Suppressor macrophage treated with lipopolysaccharide for 4 hours (primary cell): ENCODE measurements at regions not wholly inside any gene's neighbourhood (a gene's known extent, or its start where the extent isn't known, plus 50 kb on each side); places are given as distances from the start of the nearest gene placed in this dataset.
"Not testable (repeated sequence)": the region's sequence is repeated elsewhere in the genome, so short reads cannot be mapped to it uniquely, and the experiment has no call there.

ENCODE experiments used
- DNase-seq: peaks from one replicate; pipeline ENCODE4 v3.0.0-alpha.2; 2020

DNA sequence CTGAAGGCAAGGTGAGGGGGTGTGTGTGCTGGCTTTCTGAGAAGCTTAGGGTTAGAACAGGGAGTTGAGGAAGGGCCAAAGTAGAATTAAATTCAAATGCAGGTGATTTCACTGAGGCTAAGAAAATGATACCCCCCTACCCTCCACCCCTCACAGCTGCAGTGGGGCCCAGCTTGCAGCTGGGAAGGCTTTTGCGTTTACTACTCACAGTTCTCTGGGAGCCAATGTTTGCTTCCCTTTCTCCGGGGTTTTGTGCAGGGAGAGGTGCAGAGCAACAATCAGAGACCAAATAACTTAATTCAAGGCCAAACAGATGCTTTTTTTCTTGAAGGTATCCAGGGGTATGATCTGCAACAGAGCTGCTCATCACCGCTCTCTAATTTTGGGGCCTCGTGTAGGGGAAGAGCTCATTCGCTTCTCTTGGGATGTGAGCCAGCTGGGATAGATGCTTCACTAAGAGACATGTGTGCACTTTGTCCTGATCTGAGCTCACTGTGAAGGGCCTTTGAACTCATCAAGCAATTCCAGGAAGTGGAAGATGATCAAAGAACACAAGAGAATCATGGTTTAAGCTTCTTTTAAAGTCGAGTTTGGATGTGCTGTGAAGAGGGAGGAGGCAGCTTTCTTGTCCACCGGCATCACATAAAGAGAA lies 122.7 kb upstream of the C1GALT1C1 start:
- DNase-seq, result no peak

DNA sequence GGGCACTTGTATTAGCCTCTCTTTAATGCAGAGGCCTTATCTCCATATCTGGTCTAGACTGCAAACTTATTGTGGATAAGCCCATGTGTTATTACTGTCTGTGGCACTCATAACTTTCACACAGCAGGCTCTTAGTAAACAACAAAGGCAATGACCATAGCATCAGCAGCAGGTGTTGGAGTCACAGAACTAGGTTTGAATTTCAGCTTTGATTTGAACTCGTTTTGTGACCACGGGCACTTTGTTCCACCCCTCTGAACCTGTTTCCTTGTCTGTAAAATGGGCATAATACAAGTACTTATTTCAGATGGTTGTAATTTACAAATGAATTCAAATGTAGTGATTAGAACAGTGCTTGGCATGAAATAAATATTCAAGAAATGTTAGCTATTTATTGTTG lies 121.8 kb upstream of the C1GALT1C1 start:
- no peak for DNase-seq

DNA sequence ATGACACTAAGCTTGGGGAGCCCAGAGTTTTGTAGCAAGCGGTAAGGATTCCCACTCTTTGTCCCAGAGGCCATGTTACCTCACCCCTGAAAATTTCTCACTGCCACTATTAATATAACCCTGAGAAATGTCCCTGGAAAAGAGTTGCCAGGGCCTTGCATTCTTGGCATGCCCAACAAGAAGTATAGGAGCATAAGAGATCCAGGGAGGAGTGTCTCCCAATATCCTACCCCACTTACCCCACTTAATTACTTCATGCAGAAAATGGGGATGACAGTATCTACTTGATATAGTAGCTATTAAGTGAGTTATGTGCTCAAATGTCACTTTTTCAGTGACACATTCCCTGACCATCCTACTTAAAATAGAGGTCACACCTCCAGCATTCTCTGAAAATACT lies 120.5 kb upstream of the C1GALT1C1 start:
- DNase-seq, result no peak

DNA sequence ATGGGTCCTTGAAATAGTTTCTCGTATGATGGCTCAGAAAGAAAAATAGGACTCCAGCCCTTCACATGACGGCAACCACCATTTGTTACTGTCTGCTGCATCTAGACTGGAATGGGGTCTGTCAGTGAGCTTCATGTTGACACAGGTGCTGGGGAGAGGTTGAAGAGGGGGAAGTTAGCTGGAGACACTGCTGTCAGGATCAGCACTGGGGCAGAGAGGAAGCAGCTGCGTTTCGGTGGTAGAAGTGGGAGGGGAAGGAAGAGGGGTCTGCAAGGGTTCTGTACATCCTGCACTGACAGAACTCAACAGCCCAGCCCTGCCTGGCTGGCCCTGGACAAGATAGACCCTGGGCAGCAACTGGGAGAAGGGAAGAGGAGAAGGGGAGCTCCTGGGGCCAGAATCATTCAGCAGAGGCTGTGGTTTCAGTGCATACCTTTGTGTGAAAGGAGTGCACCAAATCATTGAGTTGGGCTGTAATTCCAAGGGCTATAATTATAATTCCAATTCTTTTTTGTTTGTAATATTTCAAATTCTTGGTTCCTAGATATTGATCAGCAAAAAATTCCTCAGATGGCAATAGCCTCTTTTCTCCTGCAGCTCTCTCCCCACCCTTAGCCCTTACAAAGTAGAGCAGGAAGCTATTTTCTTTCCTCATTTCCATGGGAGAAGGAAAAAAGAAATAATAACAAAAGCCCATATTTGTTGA lies 119.4 kb upstream of the C1GALT1C1 start:
- no peak for DNase-seq

DNA sequence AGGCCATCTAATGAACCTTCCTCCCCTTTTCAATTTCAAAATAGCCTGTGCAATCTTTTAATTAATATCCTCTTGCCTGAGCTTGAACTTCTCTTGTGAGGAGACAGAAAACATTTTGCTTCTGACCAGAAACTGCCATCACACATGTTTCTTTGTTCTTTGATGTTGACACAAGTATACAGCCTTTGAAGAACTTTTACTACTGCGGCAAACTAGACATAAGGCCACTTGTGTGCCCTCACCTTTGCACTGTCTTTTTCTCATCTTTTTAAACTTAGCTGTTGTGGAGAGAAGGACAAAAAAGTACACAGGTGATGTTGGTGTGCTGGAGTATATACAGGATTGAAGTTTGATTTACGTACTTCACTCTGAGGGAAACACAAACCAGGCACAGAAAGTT lies 116.3 kb upstream of the C1GALT1C1 start:
- DNase-seq, result no peak

DNA sequence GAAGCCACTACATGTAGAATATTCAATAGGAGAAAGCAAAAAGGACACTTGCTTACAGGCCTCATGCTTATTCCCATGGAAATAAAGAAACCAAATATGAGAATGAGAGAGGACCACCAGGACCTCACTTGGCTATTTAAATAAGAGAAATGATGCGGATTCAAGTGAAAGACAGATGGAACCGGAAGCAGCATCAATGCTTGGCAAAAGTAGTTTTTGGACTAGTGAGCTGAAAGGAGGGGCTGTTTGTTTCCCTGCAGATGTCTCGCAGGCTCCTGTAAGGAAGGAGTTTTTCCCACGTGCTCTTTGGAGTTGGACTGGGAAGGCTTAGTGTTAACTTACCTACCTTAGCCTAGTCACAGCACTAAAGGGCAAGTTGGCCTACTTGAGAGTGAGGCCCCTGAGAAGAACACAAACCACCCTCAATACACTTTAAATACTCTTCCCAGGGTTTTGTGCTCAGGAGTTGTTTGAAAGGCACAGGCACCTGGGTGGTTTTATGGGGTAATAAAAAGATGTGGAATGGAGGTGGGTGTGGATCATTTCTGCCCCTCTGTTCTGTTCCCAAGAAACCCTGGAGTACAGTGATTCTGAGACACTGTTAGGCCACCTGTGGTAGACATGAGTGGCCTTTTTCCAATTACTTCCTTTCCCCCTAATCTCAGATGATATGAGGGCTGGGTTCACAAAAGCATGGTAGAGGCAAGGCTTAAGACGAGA lies 113.3 kb upstream of the C1GALT1C1 start:
- DNase-seq, result no peak

DNA sequence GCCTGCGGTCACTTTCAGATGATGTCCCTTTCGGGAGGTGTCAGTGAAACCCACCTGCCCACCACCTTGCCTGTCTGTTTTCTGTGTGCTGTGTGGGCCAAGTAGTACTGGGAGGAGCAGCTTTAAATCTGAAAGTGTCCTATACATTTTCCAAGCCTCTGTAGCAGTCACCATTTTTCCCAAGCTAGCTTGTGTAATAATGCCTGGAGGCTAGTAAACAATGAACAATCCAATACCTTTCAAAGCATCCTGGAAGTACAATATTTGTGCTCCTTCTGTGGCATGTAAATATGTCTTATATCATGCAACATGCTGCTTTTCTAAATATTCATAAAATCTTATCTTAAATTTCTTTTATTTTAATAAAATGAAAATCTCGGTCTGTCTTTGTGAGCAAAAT lies 111.6 kb upstream of the C1GALT1C1 start:
- DNase-seq, result no peak

DNA sequence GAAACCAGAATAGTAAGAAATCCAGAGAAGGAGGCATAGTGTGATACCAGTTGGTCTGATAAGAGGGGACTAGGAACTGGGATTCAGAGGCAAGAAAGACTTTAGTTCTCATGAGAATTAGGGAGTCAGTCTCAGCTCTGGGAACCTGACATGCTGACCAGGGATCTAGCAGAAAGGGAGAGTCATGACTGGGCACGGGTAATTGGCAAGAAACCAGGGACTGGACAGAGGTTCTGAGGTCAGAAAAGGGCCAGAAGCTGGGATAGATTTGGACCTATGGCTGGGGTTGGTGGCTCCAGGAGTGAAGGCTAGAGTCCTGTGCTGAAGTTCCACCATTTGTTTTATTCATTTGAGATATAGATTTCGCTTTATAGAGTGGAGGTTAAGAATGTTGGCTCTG lies 110.2 kb upstream of the C1GALT1C1 start:
- no peak for DNase-seq

DNA sequence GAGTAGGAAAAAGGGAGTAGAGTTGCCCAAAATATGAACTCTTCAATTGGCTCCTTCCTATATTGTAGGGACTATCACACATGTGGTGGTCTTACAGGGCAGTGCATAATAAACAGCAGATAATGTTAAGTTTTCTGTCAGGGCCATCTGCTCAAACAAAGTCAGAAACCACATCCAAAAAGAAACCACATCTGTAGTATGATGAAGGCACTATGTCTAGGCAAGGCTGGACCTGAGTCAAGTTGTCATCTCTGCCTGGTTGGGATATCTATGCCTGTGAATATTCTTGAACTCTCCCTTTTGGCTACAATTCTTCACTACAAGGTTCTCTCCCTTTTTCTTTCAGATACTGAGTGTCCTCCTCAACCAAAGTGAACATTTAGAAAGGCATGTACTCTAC lies 109.4 kb upstream of the C1GALT1C1 start:
- no peak for DNase-seq

DNA sequence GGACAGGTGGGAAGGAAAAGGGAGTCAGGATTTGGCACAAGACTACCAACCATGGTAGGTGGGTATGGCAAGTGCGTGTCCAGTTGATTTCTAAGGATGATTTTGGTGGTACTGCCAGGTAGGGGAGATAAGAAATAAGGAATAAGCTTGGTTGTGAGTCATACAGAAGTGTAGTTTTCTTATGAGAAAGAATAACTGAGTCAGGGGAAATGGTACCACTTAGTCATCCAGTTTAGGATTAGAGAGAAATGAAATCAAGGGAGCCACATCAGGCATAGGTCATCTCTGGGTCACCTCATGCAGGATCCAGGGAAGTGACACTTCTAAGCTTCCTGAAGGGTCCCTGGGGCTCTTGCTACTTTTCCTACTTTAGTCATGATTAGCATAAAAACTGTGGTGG lies 107.1 kb upstream of the C1GALT1C1 start:
- DNase-seq, result no peak

DNA sequence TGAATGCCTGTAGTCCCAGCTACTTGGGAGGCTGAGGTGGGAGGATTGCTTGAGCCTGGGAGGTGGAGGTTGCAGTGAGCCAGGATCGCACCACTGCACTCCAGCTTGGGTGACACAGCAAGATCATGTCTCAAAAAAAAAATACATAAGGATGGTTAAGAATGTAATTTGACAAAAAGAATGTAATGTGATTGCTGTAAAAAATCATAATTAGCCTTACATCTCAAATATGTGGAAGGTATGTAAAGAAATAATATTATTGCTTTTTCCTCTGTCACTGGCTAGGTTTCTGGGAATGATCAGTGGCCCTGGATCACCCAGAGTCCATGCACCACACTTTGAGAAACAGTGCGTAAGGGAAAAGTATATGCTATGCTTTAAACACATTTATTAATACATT lies 106.1 kb upstream of the C1GALT1C1 start:
- DNase-seq, result no peak

DNA sequence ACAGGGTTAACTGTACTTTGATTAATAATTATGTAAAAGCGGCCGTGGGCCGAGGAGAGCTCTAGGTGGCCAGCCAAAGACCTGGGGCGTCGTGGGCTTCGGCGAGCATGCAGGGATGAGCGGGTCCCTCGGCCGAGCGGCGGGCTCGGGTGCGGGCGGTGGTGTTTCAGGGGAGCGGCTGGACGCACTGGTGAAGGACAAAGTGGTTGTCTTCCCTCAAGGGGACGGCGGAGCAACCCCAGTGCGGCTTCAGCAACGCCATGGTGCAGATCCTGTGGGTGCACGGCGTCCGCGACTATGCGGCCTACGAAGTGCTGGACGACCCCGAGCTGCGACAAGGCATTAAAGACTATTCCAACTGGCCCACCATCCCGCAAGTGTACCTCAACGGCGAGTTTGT lies 103.0 kb upstream of the C1GALT1C1 start:
- DNase-seq, result no peak

DNA sequence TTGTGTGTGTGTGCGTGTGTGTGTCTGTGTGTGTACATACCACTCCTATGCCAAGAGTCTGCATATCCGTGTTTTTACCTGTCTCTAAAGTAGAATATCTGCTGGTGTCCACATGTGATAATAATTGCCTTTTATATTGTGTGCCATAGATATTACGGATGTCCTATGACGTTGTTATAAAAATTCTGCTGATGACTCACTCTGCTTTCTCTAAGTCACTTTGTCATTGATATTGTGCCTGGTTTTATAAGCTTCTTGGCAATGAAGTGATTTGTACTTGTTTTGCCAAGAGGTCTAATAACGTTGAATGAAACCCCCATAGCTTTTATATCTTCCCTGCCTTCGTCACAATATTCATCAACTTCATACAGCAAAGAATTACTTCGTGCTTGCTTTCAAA lies 102.6 kb upstream of the C1GALT1C1 start:
- DNase-seq, result no peak

DNA sequence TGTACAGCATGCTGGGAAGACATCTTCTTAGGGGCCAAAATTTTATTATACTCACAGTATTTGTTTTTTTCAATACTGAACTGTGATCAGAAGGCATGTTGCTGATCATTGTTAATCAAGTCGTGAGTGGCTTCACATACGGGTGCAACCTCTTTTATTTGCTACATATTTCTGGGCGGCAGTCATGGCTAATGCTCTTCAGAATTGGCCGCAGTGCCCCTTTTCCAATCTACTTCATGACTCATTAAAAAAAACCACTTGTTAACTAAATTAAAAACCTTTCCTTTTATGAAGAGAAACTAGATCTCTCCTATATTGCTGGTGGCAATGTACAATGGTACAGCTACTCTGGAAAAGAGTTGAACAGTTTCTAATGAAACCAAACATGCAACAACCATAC lies 101.5 kb upstream of the C1GALT1C1 start:
- DNase-seq, result no peak

DNA sequence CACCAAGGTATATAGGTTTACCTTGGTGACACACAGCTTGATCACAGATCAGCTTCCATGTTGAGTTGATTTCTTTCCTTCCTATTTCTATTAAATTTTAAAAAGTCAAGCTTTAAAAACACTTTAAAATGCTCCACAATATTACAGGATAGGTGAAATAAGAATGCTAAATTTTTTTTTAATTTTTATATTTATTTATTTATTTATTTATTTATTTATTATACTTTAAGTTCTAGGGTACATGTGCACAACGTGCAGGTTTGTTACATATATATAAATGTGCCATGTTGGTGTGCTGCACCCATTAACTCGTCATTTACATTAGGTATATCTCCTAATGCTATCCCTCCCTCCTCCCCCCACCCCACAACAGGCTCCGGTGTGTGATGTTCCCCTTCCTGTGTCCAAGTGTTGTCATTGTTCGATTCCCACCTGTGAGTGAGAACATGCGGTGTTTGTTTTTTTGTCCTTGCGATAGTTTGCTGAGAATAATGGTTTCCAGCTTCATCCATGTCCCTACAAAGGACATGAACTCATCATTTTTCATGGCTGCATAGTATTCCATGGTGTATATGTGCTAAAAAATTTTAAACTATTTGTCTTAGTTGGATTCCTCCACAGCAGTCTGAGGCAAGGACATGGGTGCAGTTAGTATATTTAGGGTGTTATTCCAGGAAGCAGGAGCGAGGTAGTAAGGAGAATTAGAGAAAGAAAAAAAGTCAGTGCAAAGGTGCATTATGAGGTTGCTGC lies 99.8 kb upstream of the C1GALT1C1 start:
- not testable (repeated sequence) for DNase-seq

DNA sequence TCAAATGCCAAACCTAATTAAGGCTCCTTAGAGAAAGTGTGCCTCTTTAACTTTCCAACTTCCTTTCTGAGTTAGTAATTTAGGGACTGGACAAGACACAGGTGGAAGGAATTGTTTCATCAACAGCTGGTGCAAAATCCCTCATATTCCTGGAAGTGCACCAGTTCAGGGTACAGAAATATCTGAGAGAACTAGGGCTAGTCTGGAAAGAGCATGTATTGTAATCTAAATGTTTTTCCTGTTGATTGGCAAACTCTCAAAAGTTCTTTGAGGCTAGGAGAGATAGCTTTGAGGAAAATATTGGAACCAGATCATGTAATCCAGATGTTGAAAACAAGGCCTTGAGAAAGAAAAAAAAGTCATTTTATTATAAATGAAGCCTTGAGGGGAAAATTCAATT lies 98.1 kb upstream of the C1GALT1C1 start:
- no peak for DNase-seq

DNA sequence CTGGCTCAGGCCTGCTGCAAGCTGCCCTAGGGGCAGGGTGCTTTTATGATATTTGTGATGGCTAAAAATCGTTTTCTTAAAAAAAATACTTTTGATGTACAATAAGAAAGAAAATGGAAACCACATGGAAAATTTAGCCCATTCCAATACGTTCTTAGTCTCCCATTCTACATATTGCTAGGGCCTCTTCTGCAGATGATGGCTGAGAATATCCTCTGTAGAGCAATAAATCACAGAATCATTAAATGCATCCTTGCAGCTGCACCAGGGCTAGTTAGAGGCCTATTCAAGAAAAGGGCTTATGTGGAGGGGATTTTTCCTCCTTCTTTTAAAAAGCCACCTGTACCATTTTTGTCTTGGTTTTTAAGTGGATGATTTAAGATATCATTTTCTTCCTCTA lies 97.6 kb upstream of the C1GALT1C1 start:
- DNase-seq, result no peak

DNA sequence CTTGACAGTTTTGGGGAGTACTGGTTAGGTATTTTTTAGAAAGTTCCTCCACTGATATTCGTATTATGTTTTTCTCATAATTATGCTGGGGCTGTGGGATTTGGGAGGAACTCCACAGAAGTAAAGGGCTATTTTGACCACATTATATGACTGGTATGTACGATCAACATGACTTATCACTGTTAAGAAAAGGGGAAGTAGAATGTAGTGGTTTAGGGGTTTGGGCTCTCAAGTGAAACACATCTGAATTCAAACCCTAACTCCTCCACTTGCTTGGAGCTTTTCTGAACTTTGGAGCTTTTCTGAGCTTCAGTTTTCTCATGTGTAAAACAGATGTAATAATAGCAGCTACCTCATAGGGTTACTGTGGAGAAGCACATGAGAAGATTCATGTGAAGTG lies 96.4 kb upstream of the C1GALT1C1 start:
- peak; percentile 0 for DNase-seq

DNA sequence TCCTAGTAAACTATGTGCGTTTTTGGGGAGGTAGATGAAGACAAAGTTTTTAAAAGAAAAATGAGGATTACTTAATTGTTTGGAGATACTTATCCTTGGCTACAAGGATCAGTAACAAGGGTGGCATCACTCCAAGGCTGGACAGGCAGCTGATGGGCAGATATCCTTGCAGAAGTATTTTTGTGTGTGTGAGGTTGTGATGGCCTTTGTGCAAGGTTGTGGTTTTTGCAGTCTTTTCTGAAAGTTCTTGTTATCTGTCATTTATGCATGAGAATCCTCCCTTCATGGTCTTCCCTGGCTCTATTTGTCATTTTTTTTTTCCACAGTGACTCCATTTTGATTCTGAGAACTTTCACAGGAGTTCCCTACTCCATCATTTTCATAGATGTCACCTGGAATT lies 96.0 kb upstream of the C1GALT1C1 start:
- DNase-seq, result no peak

DNA sequence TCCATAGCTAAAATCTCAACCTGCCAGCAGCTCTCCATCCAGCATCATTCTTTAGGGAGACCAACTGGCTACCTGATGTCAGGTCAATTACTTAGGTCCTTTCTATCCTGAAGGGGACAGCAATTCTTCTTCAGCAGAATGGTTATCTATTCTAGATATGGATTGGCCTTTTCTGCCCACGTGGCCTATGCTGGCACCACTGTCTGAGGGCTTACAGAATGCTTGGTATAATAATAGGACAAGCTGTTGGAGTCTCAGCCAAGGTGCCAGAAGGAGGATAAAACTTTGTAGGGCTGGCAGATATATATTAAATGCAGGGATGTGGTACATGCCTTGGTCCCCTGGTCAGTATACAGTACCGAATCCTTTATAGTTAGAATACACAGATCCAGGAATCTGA lies 89.8 kb upstream of the C1GALT1C1 start:
- no peak for DNase-seq

DNA sequence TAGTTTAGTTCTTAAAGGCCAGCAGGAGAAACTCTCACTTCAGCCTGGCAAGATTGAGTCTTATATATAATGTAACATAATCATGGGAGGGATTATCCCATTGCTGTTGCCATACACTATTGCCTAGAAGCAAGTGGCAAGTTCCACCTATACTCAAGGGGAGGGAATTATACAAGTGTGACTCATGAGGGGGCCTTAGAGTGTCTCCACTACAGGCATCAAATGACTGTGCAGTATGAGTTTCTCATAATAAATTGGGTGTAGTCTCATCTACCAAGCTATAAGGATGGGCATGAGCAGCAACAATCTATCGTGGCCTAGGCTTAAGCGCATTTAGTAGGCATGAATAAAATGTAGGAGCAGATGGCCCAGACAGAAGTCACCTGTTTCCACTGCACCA lies 89.1 kb upstream of the C1GALT1C1 start:
- no peak for DNase-seq

DNA sequence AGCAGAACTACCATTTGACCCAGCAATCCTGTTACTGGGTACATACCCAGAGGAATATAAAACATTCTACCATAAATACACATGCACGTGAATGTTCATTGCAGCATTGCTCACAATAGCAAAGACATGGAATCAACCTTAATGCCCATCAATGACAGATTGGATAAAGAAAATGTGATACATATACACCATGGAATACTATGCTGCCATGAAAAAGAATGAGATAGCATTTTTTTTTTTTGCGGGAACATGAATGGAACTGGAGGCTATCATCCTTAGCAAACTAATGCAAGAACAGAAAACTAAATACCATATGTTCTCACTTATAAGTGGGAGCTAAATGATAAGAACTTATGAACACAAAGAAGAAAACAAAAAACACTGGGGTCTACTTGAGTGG lies 72.5 kb upstream of the C1GALT1C1 start:
- not testable (repeated sequence) for DNase-seq

DNA sequence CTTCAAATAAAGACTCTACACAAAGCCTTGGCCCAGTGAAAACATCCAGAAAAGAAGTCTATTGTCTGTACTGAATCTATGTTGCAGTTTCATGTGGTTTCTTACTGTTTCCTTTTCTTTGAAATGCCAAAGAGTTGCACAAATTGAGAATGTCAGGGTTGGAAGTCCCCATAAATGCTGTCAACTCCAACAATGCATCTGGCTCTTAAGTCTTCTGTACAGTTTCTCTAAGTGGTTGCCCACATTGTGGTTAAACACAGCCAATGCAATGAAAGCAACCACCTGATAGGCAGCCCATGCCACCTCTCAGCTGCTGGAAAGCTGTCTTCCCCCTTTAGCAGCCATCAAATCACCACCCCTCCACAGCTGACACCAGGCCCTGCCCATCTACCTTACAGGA lies 67.2 kb upstream of the C1GALT1C1 start:
- DNase-seq, result peak; percentile 18

DNA sequence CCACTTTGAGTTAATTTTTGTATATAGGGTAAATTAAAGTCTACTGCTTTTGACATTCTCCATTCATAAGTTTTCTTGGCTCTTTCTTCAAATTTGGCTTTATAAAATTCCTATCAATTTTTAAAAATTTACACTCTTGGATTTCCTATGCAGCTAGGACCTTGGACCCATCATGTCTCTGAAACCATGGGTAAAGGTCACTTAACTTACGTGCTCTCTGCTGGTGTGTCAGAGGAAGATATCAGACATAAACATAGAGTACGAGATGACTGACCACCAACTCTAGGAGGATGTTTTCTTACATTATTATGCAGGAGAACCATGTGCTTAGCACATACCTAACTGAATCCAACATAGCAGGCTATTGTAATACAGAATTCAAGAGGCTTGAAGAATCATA lies 62.5 kb upstream of the C1GALT1C1 start:
- DNase-seq, result no peak
